GM18519 (cell line): ENCODE measurements at regions not wholly inside any gene's neighbourhood (a gene's known extent, or its start where the extent isn't known, plus 50 kb on each side); places are given as distances from the start of the nearest gene placed in this dataset.

Source experiments
- ATAC-seq: cut with Tn5 transposase; IDR thresholded peaks from one replicate; pipeline ENCODE4 v1.9.1; 2021; ENCODE audit warnings: mild to moderate bottlenecking, moderate library complexity; ENCODE audit not compliant: unreplicated experiment, low FRiP score

GRCh38 chr10:55410415-55410885 lies 609.4 kb upstream of the PCDH15 start:
- no peak for ATAC-seq

GRCh38 chr10:55404094-55404493 lies 603.1 kb upstream of the PCDH15 start:
- no peak for ATAC-seq

- no peak for ATAC-seq
Observed at GRCh38 chr10:55400075-55400849, 599.2 kb upstream of the PCDH15 start.

GRCh38 chr10:55398497-55398882 lies 597.5 kb upstream of the PCDH15 start:
- no peak for ATAC-seq

GRCh38 chr10:55397777-55398496 lies 596.9 kb upstream of the PCDH15 start:
- ATAC-seq: no peak

- no peak for ATAC-seq
Observed at GRCh38 chr10:55378196-55378595, 577.2 kb upstream of the PCDH15 start.

- ATAC-seq: no peak
Observed at GRCh38 chr10:55374917-55375316, 573.9 kb upstream of the PCDH15 start.

GRCh38 chr10:55374060-55374459 lies 573.0 kb upstream of the PCDH15 start:
- no peak for ATAC-seq

- ATAC-seq: no peak
Observed at GRCh38 chr10:55369670-55370420, 568.8 kb upstream of the PCDH15 start.

GRCh38 chr10:55368467-55368866 lies 567.4 kb upstream of the PCDH15 start:
- ATAC-seq: no peak

- ATAC-seq: no peak
Observed at GRCh38 chr10:55367555-55367954, 566.5 kb upstream of the PCDH15 start.

- ATAC-seq: no peak
Observed at GRCh38 chr10:55358539-55358938, 557.5 kb upstream of the PCDH15 start.

- ATAC-seq: no peak
Observed at GRCh38 chr10:55353414-55353813, 552.4 kb upstream of the PCDH15 start.

- ATAC-seq: no peak
Observed at GRCh38 chr10:55351431-55351830, 550.4 kb upstream of the PCDH15 start.

GRCh38 chr10:55348534-55348933 lies 547.5 kb upstream of the PCDH15 start:
- no peak for ATAC-seq

GRCh38 chr10:55330486-55330885 lies 529.5 kb upstream of the PCDH15 start:
- ATAC-seq: no peak

GRCh38 chr10:55329796-55330195 lies 528.8 kb upstream of the PCDH15 start:
- ATAC-seq: no peak

- ATAC-seq: no peak
Observed at GRCh38 chr10:55320187-55320700, 519.2 kb upstream of the PCDH15 start.

- ATAC-seq: no peak
Observed at GRCh38 chr10:55311848-55312635, 511.0 kb upstream of the PCDH15 start.

- ATAC-seq: no peak
Observed at GRCh38 chr10:55310143-55310542, 509.1 kb upstream of the PCDH15 start.
